NCI-H1417 (cell line): ENCODE measurements at regions not wholly inside any gene's neighbourhood (a gene's known extent, or its start where the extent isn't known, plus 50 kb on each side); places are given as distances from the start of the nearest gene placed in this dataset.

Source experiments
- DNase-seq, 3 experiments: peaks; one replicate each; lab custom pipeline; 2025; lab: John Stamatoyannopoulos, UW

DNA sequence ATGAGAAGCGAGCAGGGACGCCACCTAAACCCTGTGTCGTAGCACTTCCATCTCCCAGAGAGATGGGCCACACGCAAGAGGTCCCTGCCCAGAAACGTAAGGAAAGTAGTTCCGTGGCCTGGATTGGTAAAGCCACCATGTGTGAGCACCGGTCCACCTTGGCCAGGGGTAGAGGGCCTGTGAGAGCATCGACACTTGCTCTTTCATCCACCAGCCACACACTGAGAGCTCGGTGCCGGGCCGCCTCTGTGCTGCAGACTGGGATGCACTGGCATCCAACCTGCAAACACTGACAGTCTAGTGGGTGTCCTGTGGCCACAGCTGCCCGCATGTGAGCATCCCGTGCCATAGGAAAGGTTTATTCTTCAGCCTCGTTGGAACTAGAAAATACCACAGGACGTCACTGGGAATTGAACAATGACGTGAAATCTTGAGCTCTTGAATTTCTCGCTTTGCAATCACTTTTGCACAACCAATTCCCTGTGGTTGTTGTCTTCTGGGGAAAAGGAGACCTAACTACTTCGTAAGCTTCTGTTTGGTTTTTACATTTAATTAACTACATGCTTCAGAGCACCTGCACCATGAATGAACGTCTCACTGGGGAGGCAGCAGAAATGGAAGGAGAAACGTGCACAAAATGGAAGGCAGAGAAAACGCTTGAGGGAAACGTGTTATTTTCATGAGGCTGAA, 212.0 kb upstream of the RAB6C start:
- no peak for DNase-seq

DNA sequence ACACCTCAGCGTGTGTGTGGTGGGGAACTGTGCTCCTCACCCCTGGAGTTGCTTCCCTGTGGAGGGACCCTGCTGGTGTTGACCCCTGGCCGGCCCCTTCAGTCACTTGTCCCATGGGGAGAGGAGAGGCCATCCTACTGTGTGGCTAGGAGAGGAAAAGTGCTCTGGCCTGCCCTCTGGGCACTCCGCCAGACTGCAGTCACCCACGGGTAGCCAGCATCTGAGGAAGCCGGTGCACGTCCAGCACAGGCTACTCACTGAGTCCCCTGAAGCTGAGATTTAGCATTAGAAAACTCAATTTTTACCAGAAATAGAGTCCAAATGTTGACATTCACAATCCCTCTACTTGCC, 211.5 kb upstream of the RAB6C start:
- no peak for DNase-seq

DNA sequence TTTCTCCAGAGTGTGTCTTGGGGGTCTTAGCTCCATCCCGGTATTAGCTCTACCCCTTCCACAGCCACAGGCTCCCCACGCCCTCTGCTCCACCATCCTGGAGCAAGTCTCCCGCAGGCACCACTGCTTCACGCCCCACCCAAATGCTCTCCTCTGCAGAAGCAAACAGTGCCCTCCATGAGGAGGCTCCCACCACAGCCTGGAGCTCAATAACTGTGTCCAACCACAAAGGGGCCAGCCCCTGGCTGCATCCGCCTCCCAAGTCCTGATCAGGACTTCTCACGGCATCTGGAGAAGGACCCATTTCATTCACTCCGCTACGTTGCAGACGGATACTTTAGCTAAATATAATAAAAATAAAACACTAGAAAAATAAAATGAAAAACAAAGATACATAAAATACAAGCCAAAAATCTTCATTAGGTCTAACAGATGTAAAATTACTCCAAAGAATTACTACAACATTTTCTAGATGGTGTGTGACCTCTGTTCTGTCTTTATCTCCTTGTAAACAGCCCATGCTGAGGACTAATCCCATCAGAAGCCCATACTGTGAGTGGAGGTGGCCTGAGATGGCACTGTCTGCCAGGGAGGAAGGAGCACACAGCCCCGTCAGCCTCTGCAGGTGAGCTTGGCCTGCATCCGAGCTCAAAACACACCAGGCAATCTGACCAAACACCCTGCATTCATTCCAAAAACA, 210.8 kb upstream of the RAB6C start:
- no peak for DNase-seq

DNA sequence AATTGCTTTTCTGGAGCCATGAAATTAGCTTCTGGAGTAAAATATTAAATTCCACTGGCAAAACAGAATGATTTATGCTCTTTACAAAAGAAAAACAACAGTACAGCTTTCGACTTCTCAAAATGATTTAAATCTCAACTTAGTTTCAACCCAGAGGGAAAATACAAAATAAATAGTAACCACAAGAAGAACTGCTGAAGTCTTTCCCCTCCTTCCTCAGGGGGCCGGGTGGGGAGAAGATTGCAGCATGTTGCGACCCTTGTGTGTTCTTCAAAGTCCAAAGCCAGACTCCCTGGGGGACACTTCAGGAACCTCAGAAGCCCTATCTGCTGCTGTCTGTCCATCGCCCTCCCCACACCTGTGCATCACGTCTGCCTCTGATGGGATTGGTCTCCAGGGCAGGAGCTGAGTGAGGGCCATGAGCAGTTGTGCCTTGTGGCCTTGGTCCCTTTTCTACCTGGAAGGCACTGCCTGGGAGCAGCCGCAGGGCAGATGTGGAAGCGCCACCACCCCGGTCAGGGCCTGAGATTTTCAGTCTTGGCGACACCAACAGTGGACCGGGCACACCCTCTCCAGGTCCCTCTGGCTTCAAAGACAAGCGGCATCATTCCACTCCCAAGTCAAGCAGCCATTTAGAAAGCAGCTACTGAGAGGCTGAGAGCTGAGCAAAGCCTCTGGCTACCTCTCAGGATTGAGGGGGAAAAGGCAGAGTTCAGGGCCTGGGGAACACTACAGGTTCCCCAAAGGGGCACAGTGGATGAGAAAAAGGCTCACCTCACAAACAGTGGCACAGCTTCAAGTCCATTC, 210.1 kb upstream of the RAB6C start:
- DNase-seq = no peak

DNA sequence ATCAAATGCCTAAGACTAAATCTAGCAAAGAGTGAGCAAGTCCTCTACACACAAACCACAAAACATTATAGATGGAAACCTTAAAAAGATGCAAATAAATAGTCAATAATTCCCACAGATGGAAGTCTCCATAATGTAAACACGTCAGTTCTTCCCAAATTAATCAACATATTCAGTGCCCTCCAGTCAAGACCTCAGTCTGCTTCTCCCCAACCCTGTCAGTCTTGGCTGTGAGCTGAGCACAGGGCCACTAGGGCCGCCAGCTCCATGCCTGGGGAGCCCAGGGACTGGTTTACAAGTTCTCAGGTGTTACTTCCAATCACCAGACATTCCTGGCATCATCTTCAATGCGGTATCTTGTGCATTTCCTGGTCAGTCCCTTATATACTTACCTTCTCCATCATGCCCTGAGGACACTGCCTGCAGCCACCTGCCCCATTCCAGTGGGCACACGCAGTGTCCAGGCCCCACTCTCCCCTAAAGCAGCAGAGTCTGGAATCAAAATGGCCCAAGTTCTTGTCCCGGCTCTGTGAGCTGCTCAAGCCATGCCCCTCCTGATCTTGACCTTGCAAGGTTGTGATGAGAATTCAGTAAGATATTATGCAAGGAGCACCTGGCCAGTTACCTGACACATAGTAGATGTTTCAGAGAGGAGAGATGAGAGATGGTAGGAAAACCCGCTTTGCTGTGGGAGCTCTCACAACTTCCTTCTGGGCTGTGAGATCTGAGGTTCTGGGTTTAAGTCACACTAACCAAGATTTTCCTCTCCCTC, 207.9 kb upstream of the RAB6C start:
- no peak for DNase-seq

DNA sequence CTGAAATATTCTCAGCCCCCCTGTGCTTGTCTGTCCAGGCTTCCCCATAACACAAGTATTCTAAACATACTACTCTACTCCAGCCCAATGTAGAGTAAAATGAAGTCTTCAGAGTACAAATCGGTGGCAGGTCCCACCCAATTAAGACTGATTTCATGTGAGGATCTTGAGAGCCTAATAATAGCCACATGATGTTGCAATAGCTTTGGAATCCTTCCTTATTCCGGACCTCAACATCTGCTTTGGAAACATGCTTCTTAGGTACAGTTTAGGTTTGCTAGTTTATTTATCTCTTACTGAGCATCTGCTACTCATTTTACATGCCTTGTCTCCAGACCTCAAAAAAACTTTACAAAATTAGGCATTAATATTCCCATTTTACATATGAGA, 207.3 kb upstream of the RAB6C start:
- DNase-seq = no peak

DNA sequence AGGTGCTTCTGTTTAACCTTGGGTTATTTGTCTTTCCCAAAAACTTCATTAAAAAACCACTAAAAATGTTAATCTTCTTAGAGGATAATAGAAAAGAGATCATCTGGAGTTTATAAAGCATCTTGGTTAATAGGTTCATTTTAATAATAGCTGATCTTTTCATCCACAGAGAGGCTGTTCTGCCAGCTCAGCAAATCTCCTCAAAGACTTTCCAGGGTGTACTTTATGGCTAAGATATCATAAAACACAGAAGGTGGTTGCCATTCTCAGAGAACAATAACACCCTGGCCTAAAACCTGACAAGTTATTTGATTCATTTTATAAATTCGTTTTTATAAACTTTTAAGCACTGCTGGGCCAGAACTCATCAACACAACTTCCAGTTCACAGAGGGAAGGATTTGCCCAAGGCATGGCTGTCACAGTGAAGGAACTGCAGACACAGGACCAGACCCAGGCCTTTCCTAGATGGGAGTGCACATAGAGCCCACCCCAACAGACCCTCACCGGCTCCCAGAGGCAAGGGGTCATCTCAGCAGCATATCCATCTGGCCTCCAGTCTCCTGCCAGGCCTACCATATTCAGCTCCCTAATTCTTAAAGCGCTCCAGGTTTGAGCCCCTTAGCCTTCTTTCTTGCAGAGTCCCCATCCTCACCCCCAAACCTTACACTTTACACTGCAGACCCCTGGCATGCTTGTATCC, 203.4 kb upstream of the RAB6C start:
- DNase-seq = no peak

DNA sequence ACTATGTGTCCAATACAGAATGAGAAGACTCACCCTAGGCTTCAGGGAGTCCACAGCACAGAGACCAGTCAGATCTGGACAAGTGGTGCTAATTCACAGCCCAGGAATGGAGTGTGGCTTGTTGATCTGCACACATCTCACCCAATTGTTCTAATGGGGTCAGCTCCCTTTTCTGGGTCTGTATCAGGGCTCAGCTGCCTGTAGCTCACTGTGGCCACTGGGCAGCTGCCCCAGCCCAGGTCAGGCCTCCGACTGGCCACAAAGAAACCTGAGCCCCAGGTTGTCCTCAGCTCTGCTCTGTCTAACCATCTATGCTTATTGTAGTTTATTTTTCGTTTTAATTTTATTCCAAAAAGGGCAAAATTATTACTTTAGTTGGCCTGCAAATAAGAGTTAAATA, 202.3 kb upstream of the RAB6C start:
- no peak for DNase-seq

DNA sequence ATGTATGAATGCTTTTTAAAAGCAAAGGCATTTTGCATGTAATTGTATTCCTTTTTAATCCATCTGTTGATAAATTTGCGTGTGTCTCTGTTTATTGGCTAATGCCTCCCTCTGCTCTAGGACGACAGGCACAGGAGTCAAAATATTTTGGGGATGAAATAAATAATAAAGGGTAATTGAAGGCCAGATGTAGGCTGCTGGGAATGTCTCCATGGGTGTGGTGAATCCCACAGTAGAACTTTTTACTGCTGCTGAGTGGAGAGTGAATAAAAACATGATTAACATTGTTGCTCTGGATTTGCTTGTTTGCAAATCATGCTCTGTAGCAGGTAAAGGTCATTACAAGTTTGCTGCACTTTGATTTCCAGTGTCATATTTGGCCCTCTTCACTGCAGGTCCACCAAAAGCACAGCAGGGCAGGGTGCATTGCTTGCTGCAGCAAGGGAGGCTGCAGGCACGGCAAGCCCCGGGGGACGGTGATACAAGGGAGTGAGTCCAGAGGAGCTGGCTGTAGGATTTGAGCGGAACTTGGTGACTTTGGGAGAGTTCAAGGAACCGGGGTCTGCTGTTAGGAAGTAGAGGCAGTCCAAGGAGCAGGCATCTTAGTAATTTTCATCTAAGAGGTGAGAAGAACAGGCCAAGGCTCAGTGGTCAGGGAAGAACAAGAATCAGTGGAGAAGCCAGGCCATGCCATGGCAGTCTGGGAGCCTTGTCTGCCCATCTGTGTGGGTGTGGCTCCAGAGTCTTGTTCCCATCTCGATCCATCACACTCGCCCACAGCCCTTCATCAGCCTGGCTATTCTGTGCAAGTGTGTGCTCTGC, 201.5 kb upstream of the RAB6C start:
- no peak for DNase-seq

DNA sequence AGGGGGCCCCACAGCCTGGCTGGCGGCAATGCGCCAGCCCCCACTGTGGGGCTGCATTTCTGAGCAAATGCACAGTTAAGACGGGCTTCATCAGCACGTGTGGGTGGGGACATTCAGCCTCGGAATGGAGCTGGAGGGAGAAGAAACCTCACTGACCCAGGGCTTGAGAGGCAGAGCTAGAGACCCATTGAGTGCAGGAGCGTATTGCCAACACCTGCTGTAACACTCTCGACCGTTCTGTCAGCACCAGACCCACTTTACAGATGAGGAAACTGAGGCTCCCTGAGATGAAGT, 200.9 kb upstream of the RAB6C start:
- DNase-seq = no peak

DNA sequence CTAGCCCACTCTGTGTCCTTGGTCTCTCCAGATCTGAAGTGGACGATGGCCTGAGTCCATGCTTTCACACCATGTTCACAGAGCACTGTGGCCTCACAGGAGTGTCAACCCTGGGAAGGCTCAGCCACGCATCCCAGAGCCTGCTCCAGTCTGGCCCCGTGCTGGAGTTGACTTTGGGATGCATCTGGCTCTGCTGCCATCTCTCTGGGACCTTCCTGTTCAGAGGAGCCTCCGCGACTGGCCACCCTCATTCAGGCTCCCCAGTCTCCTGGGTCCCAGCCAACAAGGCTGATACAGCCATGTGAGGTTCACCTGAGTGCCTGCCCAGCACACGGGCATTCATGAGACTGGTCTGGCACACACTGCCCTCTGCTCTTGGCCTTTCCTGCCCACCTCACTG, 199.7 kb upstream of the RAB6C start:
- DNase-seq = no peak

DNA sequence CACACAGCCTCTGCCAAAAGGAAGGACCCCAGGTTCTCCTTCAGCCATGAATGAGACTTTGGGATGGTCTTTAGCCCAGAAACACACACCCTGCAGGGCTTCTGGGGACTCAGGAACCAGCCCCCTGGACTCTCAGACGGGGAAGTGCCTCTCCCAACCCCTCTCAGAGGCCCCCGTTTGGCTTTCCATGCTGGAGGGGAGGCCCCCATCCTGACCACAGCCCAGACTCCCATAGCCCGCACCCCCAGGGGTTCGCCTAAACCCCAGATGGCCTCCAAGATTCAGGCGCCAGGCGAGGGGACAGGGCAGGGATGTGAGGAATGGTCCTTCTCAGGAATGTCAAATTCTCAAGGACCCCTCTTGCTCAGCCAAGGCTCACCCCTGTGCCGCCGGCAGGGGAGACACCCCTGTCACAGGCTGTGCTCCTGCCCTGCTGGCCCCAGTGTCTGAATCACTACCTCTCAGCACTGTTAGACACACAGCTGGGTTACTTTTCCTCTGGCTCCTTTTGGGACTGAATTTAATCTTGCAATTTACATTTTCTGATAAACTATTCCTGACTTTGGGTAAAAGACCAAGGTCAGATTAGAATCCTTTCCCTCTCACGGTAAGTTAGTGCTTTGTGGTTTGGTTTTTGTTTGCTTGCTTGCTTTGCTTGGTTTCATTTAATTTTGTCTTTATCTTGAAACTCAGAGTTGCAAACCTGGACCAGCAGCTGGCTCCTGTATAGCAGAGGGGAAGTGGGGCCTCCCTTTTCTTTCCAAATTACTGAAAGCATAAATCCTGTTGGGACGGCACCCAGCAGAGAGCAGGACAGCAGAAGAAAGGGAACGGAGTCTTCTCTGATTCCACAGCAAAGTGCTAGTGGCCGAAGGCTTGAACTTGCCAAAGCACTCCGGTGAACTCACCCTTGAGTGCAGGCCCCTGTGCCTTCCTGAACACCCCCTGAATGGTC, 198.9 kb upstream of the RAB6C start:
- no peak for DNase-seq

DNA sequence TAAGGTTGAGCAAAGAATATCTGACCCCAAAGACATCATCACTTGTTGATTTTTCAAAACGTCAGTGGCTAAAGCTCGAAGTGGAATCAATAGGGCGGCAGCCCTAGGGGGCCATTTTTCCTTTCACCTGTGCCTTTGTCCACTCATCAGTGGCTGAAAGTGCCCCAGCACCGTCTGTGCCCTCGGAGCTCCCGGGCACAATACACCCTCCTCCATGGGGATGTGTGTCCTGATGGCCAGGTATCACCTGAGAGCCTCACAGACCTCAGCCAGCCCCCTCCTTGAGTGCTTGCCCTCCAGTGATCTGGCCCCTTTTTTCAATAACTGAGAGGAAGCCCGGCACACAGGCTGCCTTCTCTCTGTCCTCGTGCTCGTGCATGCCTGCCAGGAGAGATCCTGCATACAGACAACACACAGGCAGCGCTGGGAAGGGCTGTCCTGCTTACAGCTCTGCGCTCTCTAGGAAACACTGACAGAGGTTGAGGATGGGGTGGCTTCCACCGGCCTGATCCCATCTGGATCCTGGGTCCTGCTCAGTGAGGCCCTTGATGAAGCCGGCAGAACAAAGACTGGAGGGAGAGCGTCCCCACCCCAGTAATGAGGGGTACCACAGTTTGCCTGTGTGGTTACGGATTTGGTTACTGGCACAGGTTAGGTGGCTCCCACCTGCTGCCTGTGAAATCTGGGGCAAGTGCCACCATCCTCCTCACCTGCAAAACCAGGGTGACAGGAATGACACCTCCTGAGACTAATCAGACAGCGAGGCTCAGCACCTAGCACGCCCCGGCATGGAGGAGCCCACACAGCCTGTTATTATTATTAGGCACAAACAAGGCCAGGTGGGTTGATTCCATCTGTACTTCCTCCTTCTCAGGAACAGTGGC, 197.5 kb upstream of the RAB6C start:
- DNase-seq = no peak

DNA sequence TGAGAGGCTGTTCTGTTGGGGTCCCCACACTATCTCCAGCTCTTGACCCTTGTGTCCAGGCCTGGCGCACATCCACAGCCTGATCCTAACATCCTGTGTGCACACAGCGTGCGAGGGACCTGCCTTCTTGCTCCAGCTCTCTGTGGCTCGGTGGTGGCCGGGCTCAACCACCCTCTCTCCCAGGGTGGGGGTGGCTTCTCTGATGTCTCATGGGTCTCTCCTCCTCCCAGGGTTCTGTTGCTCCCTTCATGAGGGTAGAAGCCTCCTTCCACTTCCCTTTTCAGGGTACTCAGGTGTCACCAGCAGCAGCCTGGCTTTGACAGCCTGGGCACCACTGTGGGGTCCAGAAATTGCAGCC, 196.9 kb upstream of the RAB6C start:
- no peak for DNase-seq

DNA sequence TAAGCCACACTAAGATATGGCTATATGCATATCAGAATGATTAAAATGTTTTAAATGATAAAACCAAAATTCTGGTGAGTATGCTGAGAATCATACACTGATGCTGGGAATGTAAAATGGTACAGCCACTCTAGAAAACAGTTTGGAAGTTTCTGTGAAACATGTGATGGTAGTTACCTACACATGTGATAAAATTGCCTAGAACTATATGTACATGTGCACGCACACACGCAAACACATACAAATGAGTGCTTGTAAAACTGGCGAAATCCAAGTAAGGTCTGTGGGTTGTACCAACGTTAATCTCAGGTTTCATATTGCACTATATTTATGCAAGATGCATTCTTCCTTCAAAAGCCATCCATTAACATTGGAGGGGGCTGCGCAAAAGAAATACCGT, 195.0 kb upstream of the RAB6C start:
- no peak for DNase-seq

DNA sequence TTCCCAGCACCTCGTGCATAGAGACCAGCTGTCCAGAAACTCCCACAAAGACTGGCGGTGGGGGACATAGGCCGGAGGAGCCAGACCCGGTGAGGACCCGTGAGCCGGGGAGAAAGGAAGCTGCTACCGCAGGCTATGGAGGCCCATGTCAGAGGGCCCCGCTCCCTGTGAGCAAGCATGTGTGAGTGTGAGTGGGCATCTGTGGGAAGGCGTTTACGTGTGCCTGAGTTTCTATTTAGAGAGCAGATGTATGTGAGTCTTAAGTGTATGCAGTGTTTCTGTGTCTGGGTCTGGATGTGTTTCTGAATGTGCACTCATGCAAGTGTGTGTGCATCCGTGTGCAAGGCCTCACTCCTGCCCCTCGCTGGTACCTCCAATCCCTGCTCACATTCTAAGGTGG, 187.8 kb upstream of the RAB6C start:
- no peak for DNase-seq

DNA sequence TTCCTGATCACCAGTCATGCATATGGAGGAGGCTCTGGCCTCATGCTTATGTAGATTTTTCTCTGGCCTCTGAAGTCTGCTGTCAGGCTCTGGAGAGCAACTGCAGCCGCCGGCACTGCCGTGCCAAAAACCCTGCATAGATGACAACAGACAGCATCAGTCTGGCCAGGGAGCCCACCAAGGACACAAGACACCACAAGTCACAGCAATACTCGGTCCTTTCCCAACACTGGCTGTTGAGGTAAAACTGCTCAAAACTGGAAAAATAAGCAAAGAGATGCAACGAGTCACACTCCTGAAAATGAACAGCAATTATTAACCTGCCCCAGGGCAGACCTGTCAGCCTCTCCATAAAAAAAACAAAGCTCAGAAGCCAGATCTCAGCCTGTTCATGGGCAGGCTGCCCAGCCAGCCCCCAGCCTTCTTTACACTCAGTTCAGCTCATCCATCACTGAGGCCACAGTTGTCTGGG, 186.0 kb upstream of the RAB6C start:
- peak in 2 of 3 experiments; percentile 4 to 30 for DNase-seq

DNA sequence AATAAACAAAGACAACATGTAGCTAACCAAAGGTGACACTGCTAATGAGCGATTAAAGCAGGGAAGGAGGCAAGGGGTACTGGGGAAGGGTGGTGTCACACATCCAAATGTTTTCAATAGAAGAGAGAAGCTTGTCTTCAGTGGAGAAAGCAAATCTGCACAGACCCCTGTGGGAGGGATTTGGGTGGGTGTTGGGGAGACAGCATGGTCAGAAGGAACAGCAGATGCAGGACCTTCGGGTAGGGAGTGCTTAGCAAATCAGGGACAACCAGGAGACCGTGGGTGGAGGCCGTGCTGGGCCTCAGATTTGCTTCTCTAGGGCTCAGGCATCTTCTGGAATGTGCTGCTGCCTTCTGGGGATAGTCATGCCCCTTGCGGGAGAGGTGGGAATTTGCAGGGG, 185.3 kb upstream of the RAB6C start:
- DNase-seq = no peak

DNA sequence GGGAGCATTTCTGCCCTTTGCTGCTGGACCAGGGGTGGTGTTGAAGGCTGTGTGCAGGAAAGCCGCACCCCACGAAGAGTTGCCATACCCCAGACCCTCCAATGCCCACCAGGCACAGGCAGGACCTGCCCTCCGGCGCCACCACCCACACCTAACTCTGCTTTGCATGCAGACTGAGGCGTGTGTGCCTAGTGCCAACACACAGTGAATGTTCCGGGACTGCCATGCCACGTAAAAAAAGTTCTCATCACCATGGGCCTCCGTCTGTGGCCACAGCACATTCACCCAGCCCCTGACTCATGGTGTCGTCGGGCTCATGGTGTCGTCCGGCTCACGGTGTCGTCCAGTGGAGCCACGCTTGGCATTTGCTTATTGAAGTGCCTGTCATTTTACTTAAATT, 184.9 kb upstream of the RAB6C start:
- no peak for DNase-seq
